GM18861 (cell line): ENCODE measurements at regions not wholly inside any gene's neighbourhood (a gene's known extent, or its start where the extent isn't known, plus 50 kb on each side); places are given as distances from the start of the nearest gene placed in this dataset.
"Not testable (repeated sequence)": the region's sequence is repeated elsewhere in the genome, so short reads cannot be mapped to it uniquely, and the experiment has no call there.

Experiments used
- ATAC-seq: cut with Tn5 transposase; IDR thresholded peaks from one replicate; pipeline ENCODE4 v1.9.1; 2021; ENCODE audit not compliant: unreplicated experiment

GRCh38 chr4:66955784-66956183, 589.5 kb downstream of the CENPC start:
- no peak for ATAC-seq

- ATAC-seq = no peak
Observed at GRCh38 chr4:66949419-66949818, 595.9 kb downstream of the CENPC start.

- ATAC-seq = no peak
Observed at GRCh38 chr4:66946761-66947160, 598.5 kb downstream of the CENPC start.

- ATAC-seq = no peak
Observed at GRCh38 chr4:66943112-66943511, 602.2 kb downstream of the CENPC start.

GRCh38 chr4:66931981-66932380, 613.3 kb downstream of the CENPC start:
- not testable (repeated sequence) for ATAC-seq

- ATAC-seq = no peak
Observed at GRCh38 chr4:66930206-66930605, 615.1 kb downstream of the CENPC start.

GRCh38 chr4:66929748-66930147, 615.6 kb downstream of the CENPC start:
- ATAC-seq = no peak

- not testable (repeated sequence) for ATAC-seq
Observed at GRCh38 chr4:66928881-66929280, 616.4 kb downstream of the CENPC start.

- ATAC-seq = no peak
Observed at GRCh38 chr4:66927937-66928336, 617.4 kb downstream of the CENPC start.

- ATAC-seq = no peak
Observed at GRCh38 chr4:66926687-66927086, 618.6 kb downstream of the CENPC start.

GRCh38 chr4:66923081-66923865, 622.0 kb downstream of the CENPC start:
- no peak for ATAC-seq

- no peak for ATAC-seq
Observed at GRCh38 chr4:66921433-66921832, 623.9 kb downstream of the CENPC start.

GRCh38 chr4:66920514-66920913, 624.8 kb downstream of the CENPC start:
- ATAC-seq = no peak

GRCh38 chr4:66911880-66912279, 633.4 kb downstream of the CENPC start:
- no peak for ATAC-seq

GRCh38 chr4:66906314-66906713, 639.0 kb downstream of the CENPC start:
- no peak for ATAC-seq

- no peak for ATAC-seq
Observed at GRCh38 chr4:66899422-66900065, 645.8 kb downstream of the CENPC start.

GRCh38 chr4:66893807-66894206, 651.5 kb downstream of the CENPC start:
- ATAC-seq = no peak

- ATAC-seq = no peak
Observed at GRCh38 chr4:66887061-66887460, 658.2 kb downstream of the CENPC start.

GRCh38 chr4:66885501-66886165, 659.7 kb downstream of the CENPC start:
- no peak for ATAC-seq

GRCh38 chr4:66876946-66877345, 668.4 kb downstream of the CENPC start:
- ATAC-seq = no peak

GRCh38 chr4:66872661-66873060, 672.6 kb downstream of the CENPC start:
- no peak for ATAC-seq

GRCh38 chr4:66863481-66863880, 681.8 kb downstream of the CENPC start:
- ATAC-seq = no peak
